Aorta (tissue), 5 donors: ENCODE measurements at regions not wholly inside any gene's neighbourhood (a gene's known extent, or its start where the extent isn't known, plus 50 kb on each side); places are given as distances from the start of the nearest gene placed in this dataset.

ENCODE experiments used
- ATAC-seq: fragments of 200-7000 bp; cut with Tn5 transposase; one replicate; pipeline ENCODE4 v1.9.1; 2022; ENCODE audit warnings: moderate library complexity; ENCODE audit not compliant: low FRiP score
- DNase-seq, 2 donors: peaks; one replicate each; pipeline ENCODE4 v3.0.0-alpha.2; 2020
- H3K27ac ChIP-seq, 2 donors: one replicate each; pipeline ENCODE4 v1.5.1; 2013; ENCODE audit warnings: low read length in 2 of 2, mild to moderate bottlenecking in 2 of 2, moderate library complexity in 2 of 2, control low read depth in 1 of 2, inconsistent platforms in 1 of 2, low read depth in 1 of 2
- H3K27me3 ChIP-seq, 2 donors: one replicate each; pipeline ENCODE4 v1.6.1; 2013; ENCODE audit warnings: control low read depth in 1 of 2, low read length in 1 of 2, mild to moderate bottlenecking in 1 of 2, moderate library complexity in 1 of 2; ENCODE audit not compliant: insufficient read depth in 2 of 2, control insufficient read depth in 1 of 2
- H3K36me3 ChIP-seq, 2 donors: one replicate each; pipeline ENCODE4 v1.6.1; 2013; ENCODE audit warnings: control low read depth in 1 of 2, low read length in 1 of 2, mild to moderate bottlenecking in 1 of 2; ENCODE audit not compliant: insufficient read depth in 2 of 2, control insufficient read depth in 1 of 2
- H3K4me1 ChIP-seq, 2 donors: one replicate each; pipeline ENCODE4 v1.6.1; 2013; ENCODE audit warnings: low read length in 2 of 2, control low read depth in 1 of 2, mild to moderate bottlenecking in 1 of 2, moderate library complexity in 1 of 2; ENCODE audit not compliant: insufficient read depth in 2 of 2, control insufficient read depth in 1 of 2
- H3K4me3 ChIP-seq, 2 donors: one replicate each; pipeline ENCODE4 v1.5.1; 2013; ENCODE audit warnings: low read length in 2 of 2, control low read depth in 1 of 2, mild to moderate bottlenecking in 1 of 2
- H3K9me3 ChIP-seq: one replicate; pipeline ENCODE4 v1.6.1; 2013; ENCODE audit warnings: mild to moderate bottlenecking, low read length; ENCODE audit not compliant: control insufficient read depth
- WGBS, 2 donors: extraction: QIAGEN DNeasy Blood & Tissue Kit; methylation state at CpG; one replicate each; pipeline ENCODE4 v1.1.7; 2013; 5-methylcytosine and 5-hydroxymethylcytosine counted together
- intact Hi-C, 2 donors: fragments of 100-400 bp; cut with DNase I; formaldehyde crosslinking; loops; one replicate each; pipeline versions ENCODE4 v1.14.2 to v1.15.0; 2022
- donor health status: healthy with polysubstance abuse.
- donor health status: Bipolar disorder and iron deficiency.
- donor health status: DM: no; HTN: no; CAD: no.
- donor health status: DM: no; HTN: no; CAD: no.
- donor health status: DM: yes; HTN: yes; CAD: no.

GRCh38 chr2:129927696-129928095, 51.8 kb upstream of the RAB6C start:
- Histone ChIP-seq H3K27ac (no peak overlapping the region), H3K9me3 (no peaks in the 10 kb centered on the region), H3K27me3 (no peaks in the 10 kb centered on the region), H3K36me3 (no peaks in the 10 kb centered on the region), H3K4me1 (no peaks in the 10 kb centered on the region), H3K4me3 (no peak overlapping the region)
- no peak for ATAC-seq
- no peak for DNase-seq
- WGBS, 2 donors = 75 to 83% methylated on average over 1 of the region's 1 CpG
- intact Hi-C loops = loop anchor here in 1 of 2 donors (10.0 kb wide), 1 partner anchor 1193 kb away; no protein-coding TSS in a partner anchor

DNA sequence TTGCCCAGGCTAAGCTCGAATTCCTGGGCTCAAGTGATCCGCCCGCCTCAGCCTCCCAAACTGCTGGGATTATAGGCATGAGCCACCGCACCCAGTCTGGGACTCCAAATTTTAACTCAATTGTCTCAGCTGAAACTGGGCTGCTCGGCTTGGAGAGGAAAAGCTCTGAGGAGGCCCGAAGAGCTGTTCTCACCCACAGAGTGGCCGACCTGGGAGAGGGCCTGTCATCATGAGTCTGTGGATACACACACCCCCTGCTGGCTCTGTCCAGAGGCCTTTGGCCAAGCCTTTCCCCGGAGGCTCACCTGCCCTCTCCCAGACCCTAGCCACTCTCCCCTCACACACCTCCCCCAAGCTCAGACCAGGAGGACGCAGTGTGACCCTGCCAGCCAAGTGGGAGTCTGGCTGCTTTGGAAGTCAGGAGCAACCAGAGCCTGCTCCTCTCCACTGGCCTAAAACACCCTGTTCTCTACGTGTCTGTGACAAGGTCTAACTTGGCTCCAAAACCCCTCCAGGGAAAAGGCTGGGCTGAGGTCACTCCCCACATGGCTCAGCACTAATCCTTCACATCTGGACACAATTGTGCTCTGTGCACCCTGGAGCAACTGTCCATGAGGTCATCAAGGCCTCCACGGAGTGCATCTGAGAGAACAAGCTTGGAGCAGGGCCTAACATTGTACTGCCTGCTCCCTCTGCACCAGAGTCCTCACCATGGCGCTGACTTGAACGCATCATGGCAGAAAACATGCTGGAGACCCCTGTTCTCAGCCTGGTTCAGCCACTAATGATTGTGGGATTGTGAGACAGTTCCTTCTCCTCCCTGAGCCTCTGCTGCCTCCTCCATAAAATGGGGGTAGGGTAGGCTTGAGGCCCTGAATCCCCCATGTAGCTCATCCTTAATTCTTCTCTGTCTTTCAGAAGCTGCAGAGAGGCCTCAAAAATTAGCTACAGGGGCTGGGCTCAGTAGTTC, 49.9 kb upstream of the RAB6C start:
- no peak for DNase-seq
- Histone ChIP-seq H3K9me3 (no peaks in the 10 kb centered on the region), H3K27me3 (no peaks in the 10 kb centered on the region), H3K4me3 (no peak overlapping the region), H3K4me1 (no peaks in the 10 kb centered on the region), H3K27ac (no peak overlapping the region), H3K36me3 (no peaks in the 10 kb centered on the region)
- intact Hi-C loops = loop anchor here in 1 of 2 donors (10.0 kb wide), 1 partner anchor 1195 kb away; no protein-coding TSS in a partner anchor
- 81 to 83% methylated on average over 13 of the region's 13 CpGs for WGBS, 2 donors
- ATAC-seq = no peak
